ENCODE measurements at regions not wholly inside any gene's neighbourhood (a gene's known extent, or its start where the extent isn't known, plus 50 kb on each side); places are given as distances from the start of the nearest gene placed in this dataset.

DNA sequence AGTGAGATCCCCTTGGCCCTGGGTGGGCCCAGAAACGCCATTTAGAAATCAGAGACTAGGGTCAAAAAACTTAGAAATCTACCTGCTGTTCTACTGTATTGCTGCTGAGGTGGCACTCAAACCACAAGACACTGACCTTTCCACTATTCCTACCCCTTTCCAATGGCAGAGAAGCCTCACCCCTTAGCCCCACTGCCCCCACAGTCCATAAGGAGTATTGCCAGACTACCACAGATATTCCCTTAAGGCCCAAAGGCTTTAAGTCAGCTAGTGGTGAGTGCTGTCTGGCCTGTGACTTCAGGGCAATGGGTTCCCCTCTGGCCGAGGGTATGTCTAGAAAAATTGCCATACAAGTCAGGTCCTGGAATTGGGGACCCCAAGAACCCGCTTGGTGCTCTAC is 656.1 kb downstream of the COL12A1 start:
- TF ChIP-seq CTCF (IDR thresholded peaks at IDR 0.05; ENCODE audit: insufficient read depth, low read depth, low read length): no peak
- DNase-seq (ENCODE audit: low read depth): no peak
- H3K4me3 ChIP-seq (ENCODE audit: low read depth, low read length): no peak overlapping the region

DNA sequence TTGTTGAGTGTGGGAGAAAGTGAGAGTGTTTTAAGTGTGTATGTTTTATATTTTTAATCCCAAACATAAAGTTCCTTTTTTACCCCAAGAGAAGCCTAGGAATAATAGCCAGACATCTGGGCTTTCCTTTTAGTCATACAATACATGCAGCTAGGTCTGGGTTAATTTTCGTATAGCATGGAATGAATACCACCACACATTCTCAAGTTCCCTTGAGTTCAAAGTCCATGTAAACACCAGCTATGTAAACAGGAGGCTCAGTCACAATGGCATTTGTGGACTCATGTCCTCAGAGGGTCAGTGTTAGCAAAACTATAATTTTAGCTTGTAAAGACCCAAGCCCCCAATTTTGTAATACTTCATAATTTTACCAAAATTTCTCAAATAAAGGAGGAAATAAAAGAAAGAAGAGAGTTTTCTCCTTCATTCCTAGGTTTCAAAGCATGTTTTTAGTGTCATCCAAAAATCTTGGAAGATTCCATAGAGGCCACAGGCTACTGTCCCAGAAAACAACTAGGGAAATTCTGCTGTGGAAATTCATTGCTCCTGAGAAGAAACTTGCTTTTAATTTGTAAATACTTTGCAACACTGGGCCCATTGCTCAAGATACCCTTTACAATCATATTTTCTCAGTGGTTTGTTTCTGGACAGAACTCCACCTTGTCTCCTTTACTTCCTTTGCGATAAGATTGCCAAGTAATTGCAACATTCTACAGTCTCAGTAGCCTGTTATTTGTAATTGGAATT is 671.2 kb downstream of the COL12A1 start:
- H3K4me3 ChIP-seq (ENCODE audit: low read depth, low read length): no peak overlapping the region
- DNase-seq (ENCODE audit: low read depth): peak; percentile 75
- no peak for TF ChIP-seq CTCF (IDR thresholded peaks at IDR 0.05; ENCODE audit: insufficient read depth, low read depth, low read length)

DNA sequence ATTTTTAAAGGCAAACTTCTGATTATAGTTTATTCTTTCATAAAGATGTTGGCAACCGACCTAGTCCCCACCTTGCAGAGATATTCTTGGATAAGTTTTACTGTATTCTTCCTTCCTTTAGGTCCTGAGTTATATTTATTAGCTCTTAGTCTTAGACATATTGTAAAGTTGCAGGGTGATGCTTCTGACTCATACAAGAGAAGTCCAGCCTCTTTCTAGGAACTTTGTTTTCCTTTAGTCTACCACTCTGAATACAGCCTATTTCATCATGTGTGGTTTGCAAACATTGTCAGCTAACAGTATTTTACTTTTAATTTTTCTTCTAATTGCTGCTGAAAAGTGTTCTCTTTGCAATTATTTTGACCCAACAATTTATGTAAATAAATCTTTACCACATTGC is 686.7 kb downstream of the COL12A1 start:
- TF ChIP-seq CTCF (IDR thresholded peaks at IDR 0.05; ENCODE audit: insufficient read depth, low read depth, low read length): no peak
- no peak overlapping the region for H3K4me3 ChIP-seq (ENCODE audit: low read depth, low read length)
- DNase-seq (ENCODE audit: low read depth): peak; percentile 66

- no peak overlapping the region for H3K4me3 ChIP-seq (ENCODE audit: low read depth, low read length)
- DNase-seq (ENCODE audit: low read depth): no peak
- TF ChIP-seq CTCF (IDR thresholded peaks at IDR 0.05; ENCODE audit: insufficient read depth, low read depth, low read length): no peak
These were observed 687.8 kb downstream of the COL12A1 start for GRCh38 chr6:74518035-74518434.

DNA sequence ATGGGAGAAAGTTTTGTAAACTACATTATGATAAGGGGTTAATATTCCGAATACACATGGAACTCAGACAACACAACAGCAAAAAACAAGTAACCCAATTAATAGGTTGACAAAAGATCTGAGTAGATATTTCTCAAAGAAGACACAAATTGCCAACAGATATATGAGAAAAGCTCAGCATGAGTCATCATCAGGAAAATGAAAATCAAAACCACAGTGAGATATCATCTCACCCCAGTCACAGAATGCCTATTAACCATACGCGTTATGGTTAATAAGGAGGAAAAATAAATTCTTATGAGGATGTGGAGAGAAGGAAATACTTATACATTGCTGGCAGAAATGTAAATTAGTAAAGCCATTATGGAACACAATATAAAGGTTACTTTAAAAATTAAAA is 695.0 kb downstream of the COL12A1 start:
- TF ChIP-seq CTCF (IDR thresholded peaks at IDR 0.05; ENCODE audit: insufficient read depth, low read depth, low read length): no peak
- DNase-seq (ENCODE audit: low read depth): peak; percentile 7
- H3K4me3 ChIP-seq (ENCODE audit: low read depth, low read length): no peak overlapping the region

DNA sequence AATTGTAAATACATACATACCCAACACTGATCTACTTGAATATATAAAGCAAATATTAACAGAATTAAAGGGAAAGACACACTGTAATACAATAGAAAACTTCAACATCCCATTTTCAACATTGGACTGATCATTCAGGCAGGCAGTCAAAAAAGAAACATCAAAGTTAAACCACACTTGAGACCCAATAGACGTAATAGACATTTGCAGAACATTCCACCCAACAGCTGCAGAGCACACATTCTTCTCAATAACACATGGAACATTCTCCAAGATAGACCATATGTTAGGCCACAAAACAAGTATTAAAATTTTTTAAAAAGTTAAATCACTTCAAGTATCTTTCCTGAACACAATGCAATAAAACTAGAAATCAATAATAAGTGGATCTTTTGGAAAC is 698.2 kb downstream of the COL12A1 start:
- TF ChIP-seq CTCF (IDR thresholded peaks at IDR 0.05; ENCODE audit: insufficient read depth, low read depth, low read length): no peak
- H3K4me3 ChIP-seq (ENCODE audit: low read depth, low read length): no peak overlapping the region
- peak; percentile 1 for DNase-seq (ENCODE audit: low read depth)

DNA sequence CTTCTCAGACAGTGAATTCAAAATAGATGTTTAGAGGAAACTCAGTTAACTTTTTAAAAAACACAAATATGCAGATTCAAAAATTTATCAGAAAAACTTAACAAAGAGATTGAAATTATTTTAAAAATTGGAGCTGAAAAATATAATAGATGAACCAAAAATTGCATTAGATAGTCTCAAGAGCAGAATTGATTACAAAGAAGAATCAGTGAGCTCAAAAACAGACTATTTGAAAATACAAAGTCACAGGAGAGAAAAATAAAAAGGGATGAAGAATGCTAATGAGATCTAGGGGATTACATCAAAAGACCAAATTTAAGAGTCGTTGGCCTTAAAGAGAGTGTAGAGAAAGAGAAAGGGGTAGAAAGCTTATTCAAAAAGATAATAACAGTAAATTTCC is 700.5 kb downstream of the COL12A1 start:
- DNase-seq (ENCODE audit: low read depth): no peak
- H3K4me3 ChIP-seq (ENCODE audit: low read depth, low read length): no peak overlapping the region
- TF ChIP-seq CTCF (IDR thresholded peaks at IDR 0.05; ENCODE audit: insufficient read depth, low read depth, low read length): no peak

All from fibroblast of villous mesenchyme (primary cell).